ENCODE measurements at regions not wholly inside any gene's neighbourhood (a gene's known extent, or its start where the extent isn't known, plus 50 kb on each side); places are given as distances from the start of the nearest gene placed in this dataset.

DNA sequence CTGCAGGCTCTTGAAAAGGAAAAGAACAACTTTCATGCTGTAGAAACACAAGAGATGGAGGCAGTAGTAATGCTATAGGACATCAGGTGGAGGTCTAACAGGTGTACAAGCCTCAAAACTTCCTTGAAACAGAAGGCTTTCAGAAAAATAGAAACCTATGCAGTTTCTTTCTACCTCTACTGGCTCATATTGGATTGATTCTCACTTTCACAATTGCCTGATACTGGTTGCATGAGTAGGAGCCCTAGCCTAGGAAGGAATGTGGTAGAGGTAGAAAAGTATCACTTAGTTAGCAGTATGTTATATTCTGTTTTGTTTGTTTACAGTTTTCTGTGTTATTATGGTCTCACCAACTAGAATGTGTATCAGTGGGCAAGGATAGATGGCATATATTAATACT is 175.4 kb upstream of the GORAB start:
- dilution Hi-C loops (cut with MboI; ENCODE audit: extremely low pct_ligation_motif_present, low sequenced_read_pairs) = no loop called here
- DNase-seq (ENCODE audit: low read depth, low spot score) = no peak
- Histone ChIP-seq H3K4me2 (ENCODE audit: control insufficient read depth, extremely low read depth, insufficient read depth, low read depth, low read length) (no peak overlapping the region), H3K9ac (ENCODE audit: control insufficient read depth, extremely low read depth, insufficient read depth, low read length) (no peak overlapping the region), H3K4me3 (ENCODE audit: control insufficient read depth in 2 of 3, extremely low read depth in 1 of 3, insufficient read depth in 2 of 3, low read depth in 1 of 3, low read length in 3 of 3) (no peak overlapping the region), H3K9me1 (ENCODE audit: control insufficient read depth, extremely low read depth, insufficient read depth, low read length) (no peaks in the 10 kb centered on the region), H3K79me2 (ENCODE audit: control insufficient read depth, insufficient read depth, low read length) (no peaks in the 10 kb centered on the region), H3K9me3 (ENCODE audit: control insufficient read depth, low read depth, low read length) (no peaks in the 10 kb centered on the region), H3K4me1 (ENCODE audit: control insufficient read depth, extremely low read depth, insufficient read depth, low read length) (no peaks in the 10 kb centered on the region), H3K27ac (ENCODE audit: control insufficient read depth, insufficient read depth, low read length) (no peak overlapping the region), H2AFZ (ENCODE audit: control insufficient read depth, low read length) (no peak overlapping the region), H3K27me3 (ENCODE audit: control insufficient read depth, extremely low read depth, insufficient read depth, low read length) (no peaks in the 10 kb centered on the region), H4K20me1 (ENCODE audit: control insufficient read depth, extremely low read depth, insufficient read depth, low read length) (no peaks in the 10 kb centered on the region), H3K36me3 (ENCODE audit: control insufficient read depth in 2 of 2, extremely low read depth in 1 of 2, insufficient read depth in 2 of 2, low read length in 2 of 2) (no peaks in the 10 kb centered on the region)
- no peak for FAIRE-seq
- no peak for TF ChIP-seq EZH2 (IDR thresholded peaks at IDR 0.05; ENCODE audit: low read length)
- TF ChIP-seq, protein P1, sequence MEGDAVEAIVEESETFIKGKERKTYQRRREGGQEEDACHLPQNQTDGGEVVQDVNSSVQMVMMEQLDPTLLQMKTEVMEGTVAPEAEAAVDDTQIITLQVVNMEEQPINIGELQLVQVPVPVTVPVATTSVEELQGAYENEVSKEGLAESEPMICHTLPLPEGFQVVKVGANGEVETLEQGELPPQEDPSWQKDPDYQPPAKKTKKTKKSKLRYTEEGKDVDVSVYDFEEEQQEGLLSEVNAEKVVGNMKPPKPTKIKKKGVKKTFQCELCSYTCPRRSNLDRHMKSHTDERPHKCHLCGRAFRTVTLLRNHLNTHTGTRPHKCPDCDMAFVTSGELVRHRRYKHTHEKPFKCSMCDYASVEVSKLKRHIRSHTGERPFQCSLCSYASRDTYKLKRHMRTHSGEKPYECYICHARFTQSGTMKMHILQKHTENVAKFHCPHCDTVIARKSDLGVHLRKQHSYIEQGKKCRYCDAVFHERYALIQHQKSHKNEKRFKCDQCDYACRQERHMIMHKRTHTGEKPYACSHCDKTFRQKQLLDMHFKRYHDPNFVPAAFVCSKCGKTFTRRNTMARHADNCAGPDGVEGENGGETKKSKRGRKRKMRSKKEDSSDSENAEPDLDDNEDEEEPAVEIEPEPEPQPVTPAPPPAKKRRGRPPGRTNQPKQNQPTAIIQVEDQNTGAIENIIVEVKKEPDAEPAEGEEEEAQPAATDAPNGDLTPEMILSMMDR (optimal IDR thresholded peaks at IDR 0.05 in 1 of 3, IDR thresholded peaks at IDR 0.05 in 1 of 3, conservative IDR thresholded peaks at IDR 0.05 in 1 of 3; ENCODE audit: extremely low read depth in 1 of 3, insufficient read depth in 2 of 3, low read length in 3 of 3) = no peak

DNA sequence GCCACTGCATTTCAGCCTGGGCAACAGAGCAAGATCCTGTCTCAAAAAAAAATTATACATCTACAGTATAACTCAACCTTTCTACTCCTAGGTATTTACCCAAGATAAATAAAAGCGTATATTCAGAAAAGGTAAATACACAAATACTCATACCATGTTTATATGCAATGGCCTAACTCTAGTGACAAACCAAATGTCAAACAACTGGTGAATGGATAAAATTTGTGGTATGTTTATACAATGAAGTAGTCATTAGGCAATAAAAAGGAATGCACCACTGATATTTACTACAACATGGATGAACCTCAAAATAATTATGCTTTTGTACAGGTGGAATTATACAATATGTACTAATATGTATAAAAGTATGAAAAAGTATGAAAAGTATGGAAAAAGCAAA is 174.2 kb upstream of the GORAB start:
- FAIRE-seq (no peak), DNase-seq (ENCODE audit: low read depth, low spot score) (no peak)
- Histone ChIP-seq H3K27ac (ENCODE audit: control insufficient read depth, insufficient read depth, low read length) (no peak overlapping the region), H3K4me2 (ENCODE audit: control insufficient read depth, extremely low read depth, insufficient read depth, low read depth, low read length) (no peak overlapping the region), H3K4me1 (ENCODE audit: control insufficient read depth, extremely low read depth, insufficient read depth, low read length) (no peaks in the 10 kb centered on the region), H4K20me1 (ENCODE audit: control insufficient read depth, extremely low read depth, insufficient read depth, low read length) (no peaks in the 10 kb centered on the region), H3K4me3 (ENCODE audit: control insufficient read depth in 2 of 3, extremely low read depth in 1 of 3, insufficient read depth in 2 of 3, low read depth in 1 of 3, low read length in 3 of 3) (no peak overlapping the region), H3K27me3 (ENCODE audit: control insufficient read depth, extremely low read depth, insufficient read depth, low read length) (no peaks in the 10 kb centered on the region), H3K36me3 (ENCODE audit: control insufficient read depth in 2 of 2, extremely low read depth in 1 of 2, insufficient read depth in 2 of 2, low read length in 2 of 2) (no peaks in the 10 kb centered on the region), H2AFZ (ENCODE audit: control insufficient read depth, low read length) (no peak overlapping the region), H3K79me2 (ENCODE audit: control insufficient read depth, insufficient read depth, low read length) (no peaks in the 10 kb centered on the region), H3K9me1 (ENCODE audit: control insufficient read depth, extremely low read depth, insufficient read depth, low read length) (no peaks in the 10 kb centered on the region), H3K9ac (ENCODE audit: control insufficient read depth, extremely low read depth, insufficient read depth, low read length) (no peak overlapping the region), H3K9me3 (ENCODE audit: control insufficient read depth, low read depth, low read length) (no peaks in the 10 kb centered on the region)
- dilution Hi-C loops (cut with MboI; ENCODE audit: extremely low pct_ligation_motif_present, low sequenced_read_pairs) = no loop called here
- TF ChIP-seq, protein P1 (optimal IDR thresholded peaks at IDR 0.05 in 1 of 3, IDR thresholded peaks at IDR 0.05 in 1 of 3, conservative IDR thresholded peaks at IDR 0.05 in 1 of 3; ENCODE audit: extremely low read depth in 1 of 3, insufficient read depth in 2 of 3, low read length in 3 of 3) = no peak
- TF ChIP-seq EZH2 (IDR thresholded peaks at IDR 0.05; ENCODE audit: low read length) = no peak

Data from keratinocyte (primary cell).